Testis (tissue), 2 donors: ENCODE measurements at regions not wholly inside any gene's neighbourhood (a gene's known extent, or its start where the extent isn't known, plus 50 kb on each side); places are given as distances from the start of the nearest gene placed in this dataset.

Source experiments
- CTCF ChIP-seq, 3 experiments: fragments of 450-650 bp in 2 of 3; fragments of 200-600 bp in 1 of 3; sonication (generic) in 1 of 3; IDR thresholded peaks; one replicate each; pipeline ENCODE4 v1.5.1; 2016 to 2019; ENCODE audit warnings: antibody characterized with exemption in 3 of 3, mild to moderate bottlenecking in 2 of 3, moderate library complexity in 1 of 3
- POLR2A ChIP-seq: fragments of 450-650 bp; IDR thresholded peaks from one replicate; pipeline ENCODE4 v1.6.1; 2017; ENCODE audit warnings: antibody characterized with exemption, mild to moderate bottlenecking, moderate library complexity

GRCh38 chr10:33067917-33068316 lies 109.9 kb upstream of the ITGB1 start:
- TF ChIP-seq CTCF (IDR thresholded peaks at IDR 0.05) (no peak), POLR2A (no peak)
